SW480 (cell line): ENCODE measurements at regions not wholly inside any gene's neighbourhood (a gene's known extent, or its start where the extent isn't known, plus 50 kb on each side); places are given as distances from the start of the nearest gene placed in this dataset.
"Not testable (repeated sequence)": the region's sequence is repeated elsewhere in the genome, so short reads cannot be mapped to it uniquely, and the experiment has no call there.

Source experiments
- DNase-seq: peaks from one replicate; pipeline ENCODE4 v3.0.0-alpha.2; 2016; ENCODE audit warnings: low spot score

GRCh38 chr2:208800887-208801286 is 394.3 kb downstream of the PTH2R start:
- DNase-seq, result not testable (repeated sequence)

GRCh38 chr2:208807756-208808155 is 401.2 kb downstream of the PTH2R start:
- DNase-seq, result no peak

GRCh38 chr2:208811885-208812284 is 405.3 kb downstream of the PTH2R start:
- DNase-seq, result not testable (repeated sequence)

- DNase-seq, result no peak
These were observed 412.6 kb downstream of the PTH2R start for GRCh38 chr2:208819190-208819589.

- peak; percentile 46 for DNase-seq
These were observed 413.6 kb downstream of the PTH2R start for GRCh38 chr2:208820014-208820688.

GRCh38 chr2:208827109-208827508 is 420.5 kb downstream of the PTH2R start:
- no peak for DNase-seq

GRCh38 chr2:208827549-208828221 is 421.1 kb downstream of the PTH2R start:
- DNase-seq, result no peak

- DNase-seq, result no peak
These were observed 423.6 kb downstream of the PTH2R start for GRCh38 chr2:208830203-208830602.

- no peak for DNase-seq
These were observed 441.1 kb downstream of the PTH2R start for GRCh38 chr2:208847651-208848050.

GRCh38 chr2:208854717-208855116 is 448.1 kb downstream of the PTH2R start:
- no peak for DNase-seq

- DNase-seq, result no peak
These were observed 460.8 kb downstream of the PTH2R start for GRCh38 chr2:208867374-208867773.

GRCh38 chr2:208872591-208872990 is 466.0 kb downstream of the PTH2R start:
- no peak for DNase-seq

- no peak for DNase-seq
These were observed 473.1 kb downstream of the PTH2R start for GRCh38 chr2:208879666-208880065.

GRCh38 chr2:208880171-208880570 is 473.6 kb downstream of the PTH2R start:
- DNase-seq, result no peak

GRCh38 chr2:208890486-208890885 is 483.9 kb downstream of the PTH2R start:
- no peak for DNase-seq

GRCh38 chr2:208892203-208892602 is 485.6 kb downstream of the PTH2R start:
- DNase-seq, result no peak

- no peak for DNase-seq
These were observed 499.7 kb downstream of the PTH2R start for GRCh38 chr2:208906330-208906729.

GRCh38 chr2:208915401-208915800 is 508.4 kb upstream of the MAP2 start:
- DNase-seq, result no peak

- DNase-seq, result no peak
These were observed 507.0 kb upstream of the MAP2 start for GRCh38 chr2:208916881-208917280.

GRCh38 chr2:208921358-208921757 is 502.5 kb upstream of the MAP2 start:
- not testable (repeated sequence) for DNase-seq

- DNase-seq, result no peak
These were observed 496.0 kb upstream of the MAP2 start for GRCh38 chr2:208927867-208928266.

GRCh38 chr2:208929139-208929864 is 494.5 kb upstream of the MAP2 start:
- peak; percentile 6 for DNase-seq

GRCh38 chr2:208929894-208930427 is 493.9 kb upstream of the MAP2 start:
- no peak for DNase-seq
